Stimulated activated naive CD4-positive, alpha-beta T cell treated with Interleukin-2 at 50 U/mL for 16 hours (primary cell): ENCODE measurements at regions not wholly inside any gene's neighbourhood (a gene's known extent, or its start where the extent isn't known, plus 50 kb on each side); places are given as distances from the start of the nearest gene placed in this dataset.

Experiments
- DNase-seq: peaks from one replicate; lab custom pipeline; 2025; lab: John Stamatoyannopoulos, UW

DNA sequence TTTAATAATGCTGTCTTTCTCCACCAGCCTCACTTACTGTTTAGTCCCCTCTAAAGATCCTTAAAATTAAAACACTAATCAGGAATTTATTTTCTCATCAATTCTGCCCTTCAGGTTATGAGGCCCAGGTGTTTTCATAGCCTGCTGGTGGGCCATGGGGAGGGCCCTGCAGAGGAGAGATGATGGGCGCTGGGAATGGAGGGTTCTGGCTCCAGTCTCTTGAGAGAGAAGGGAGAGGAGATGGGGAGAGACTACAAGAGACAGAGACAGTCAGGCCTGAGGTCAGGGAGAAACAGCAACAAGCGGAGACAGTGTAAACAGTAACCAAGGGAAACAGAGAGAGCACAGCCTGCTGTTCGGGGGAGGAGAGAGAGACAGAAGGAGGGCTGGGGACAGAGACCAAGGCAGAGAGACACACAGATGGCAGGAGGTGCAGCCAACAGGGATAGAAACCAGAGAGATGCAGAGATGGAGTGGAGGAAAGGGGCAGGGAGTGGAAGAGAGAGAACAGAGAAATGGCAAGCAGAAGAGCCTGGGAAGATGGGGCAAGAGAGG, 187.3 kb upstream of the SYT13 start:
- DNase-seq, result no peak

- DNase-seq, result no peak
Observed at GRCh38 chr11:45472716-45473317, 186.7 kb upstream of the SYT13 start.

DNA sequence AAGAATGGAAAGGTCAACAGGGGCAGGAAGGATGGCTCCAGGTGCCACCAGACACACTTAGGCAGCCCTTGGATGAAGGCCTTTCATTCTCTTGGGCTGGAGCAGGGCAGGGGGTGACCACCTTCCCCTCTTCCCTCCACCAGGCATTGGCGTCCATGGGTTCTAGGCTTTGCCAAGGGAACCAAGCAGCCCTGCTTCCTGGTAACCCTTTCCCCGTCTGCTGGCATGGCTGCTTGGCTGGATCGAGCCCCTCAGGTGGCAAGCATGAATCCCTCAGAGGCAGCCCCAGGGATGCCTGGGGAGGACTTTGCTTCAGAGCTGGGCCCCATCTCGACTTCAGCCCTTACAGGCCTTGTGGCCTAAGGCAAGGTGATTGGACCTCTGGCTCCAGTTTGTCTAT, 185.1 kb upstream of the SYT13 start:
- no peak for DNase-seq

DNA sequence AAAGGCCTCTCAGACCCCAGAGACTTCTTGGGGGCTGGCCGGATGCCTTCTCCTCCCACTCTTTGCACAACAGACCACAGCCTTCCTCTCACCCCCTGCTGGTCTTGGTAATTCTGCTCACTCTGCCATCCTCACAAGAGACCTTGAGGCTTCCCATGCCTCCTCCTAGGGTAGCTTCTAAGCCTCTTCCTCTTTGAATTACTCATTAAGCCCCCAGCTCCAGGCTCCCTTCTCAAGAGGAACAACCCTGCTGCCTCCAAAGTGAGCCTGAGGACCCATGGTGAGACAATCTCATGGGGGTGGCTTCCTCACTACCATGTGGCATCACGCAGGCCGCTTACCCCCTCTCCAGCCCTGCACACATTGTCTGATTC, 184.6 kb upstream of the SYT13 start:
- no peak for DNase-seq

DNA sequence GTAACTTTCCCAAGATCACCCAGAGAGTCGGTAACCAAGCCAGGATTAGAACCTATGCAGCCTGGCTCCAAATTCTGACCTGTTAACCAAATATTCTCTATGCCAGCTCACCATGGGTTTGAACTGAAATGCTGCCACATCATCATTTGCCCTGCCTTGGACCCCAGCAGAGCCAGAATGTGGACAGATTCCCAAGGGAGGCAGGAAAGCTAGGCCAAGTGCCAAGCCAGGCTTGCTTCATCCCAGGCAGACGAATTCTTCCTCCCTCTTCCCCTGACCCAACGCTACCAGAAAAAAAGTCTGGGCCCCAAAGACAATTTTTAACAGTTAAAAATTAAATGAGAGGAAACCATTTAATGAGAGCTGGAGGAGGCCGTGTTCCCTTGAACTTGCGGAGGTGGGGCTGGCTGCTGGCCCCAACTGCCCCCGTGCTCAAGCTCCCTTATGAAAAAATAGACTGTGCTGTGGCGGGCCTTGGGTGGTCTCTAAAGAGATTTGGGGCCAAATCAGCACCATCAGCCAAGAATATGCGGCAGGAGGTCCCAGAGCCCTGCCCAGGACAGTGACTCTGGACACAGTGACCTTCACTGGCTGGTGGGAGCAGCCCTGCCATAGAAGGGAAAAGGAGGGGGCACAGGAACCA, 184.1 kb upstream of the SYT13 start:
- no peak for DNase-seq

DNA sequence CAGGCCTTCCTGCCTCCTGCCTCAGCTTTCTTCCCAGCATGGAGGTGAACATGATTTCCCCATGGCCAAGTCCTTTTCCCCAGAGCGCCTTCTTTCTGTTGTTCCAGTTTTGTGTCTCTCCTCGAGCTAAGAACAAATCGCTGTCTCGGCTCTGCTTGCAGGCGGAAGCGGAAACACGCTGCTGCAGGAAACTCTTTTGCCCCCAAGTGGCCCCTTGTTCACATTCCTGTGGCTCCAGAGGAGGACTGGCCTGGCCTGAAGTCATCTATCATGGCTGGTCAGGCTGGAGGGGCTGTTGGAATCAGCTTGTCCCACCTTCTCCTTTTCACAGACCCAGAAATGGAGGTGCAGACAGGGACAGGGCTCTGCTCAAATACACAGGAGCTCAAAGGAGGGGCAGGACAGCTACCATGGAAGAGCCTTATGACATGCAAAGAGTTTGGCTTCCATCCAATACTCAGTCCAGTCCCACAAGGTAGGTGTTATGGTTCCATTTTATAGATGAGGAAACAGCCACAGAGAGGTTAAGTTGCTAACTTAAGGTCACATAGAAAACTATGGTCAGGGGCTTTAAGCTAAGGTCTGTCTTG, 182.2 kb upstream of the SYT13 start:
- no peak for DNase-seq

DNA sequence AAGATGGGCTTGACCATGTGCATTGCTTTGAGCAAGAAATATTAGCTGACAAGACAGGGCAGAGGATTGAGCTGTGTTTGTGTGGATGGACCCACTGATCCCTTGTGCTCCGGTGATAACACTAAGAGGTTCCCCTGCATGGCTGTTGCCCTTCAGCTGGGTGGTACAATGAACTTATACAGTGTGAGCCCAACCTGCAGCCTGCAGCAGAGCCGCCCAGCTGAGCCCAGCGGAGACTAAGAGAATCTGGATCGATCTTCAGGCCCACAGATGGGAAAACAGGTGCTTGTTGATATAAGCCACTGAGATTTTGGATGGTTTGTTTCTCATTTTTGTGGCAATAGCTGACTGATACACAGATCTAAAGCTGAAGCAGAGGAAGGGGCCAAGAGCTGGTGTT, 177.4 kb upstream of the SYT13 start:
- DNase-seq, result no peak

DNA sequence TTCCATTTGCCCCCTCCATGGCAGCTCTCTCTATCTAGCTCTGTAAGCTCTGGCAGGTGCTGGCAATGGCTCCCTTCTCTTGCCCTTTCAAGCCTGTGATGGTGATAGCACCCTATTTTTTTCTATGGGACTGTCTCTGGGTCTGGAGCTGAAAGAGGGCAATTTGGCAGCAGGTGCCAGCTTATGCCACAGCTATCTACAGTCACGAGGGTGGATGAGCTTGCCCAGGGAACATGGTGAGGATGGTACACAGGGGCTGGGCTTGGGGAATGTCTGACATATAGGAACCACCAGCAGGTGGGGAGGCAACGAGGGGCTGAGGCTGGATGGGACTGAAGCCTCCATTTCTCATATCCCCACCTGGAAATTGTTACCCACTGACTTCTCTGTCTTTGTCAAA, 175.4 kb upstream of the SYT13 start:
- DNase-seq, result no peak

DNA sequence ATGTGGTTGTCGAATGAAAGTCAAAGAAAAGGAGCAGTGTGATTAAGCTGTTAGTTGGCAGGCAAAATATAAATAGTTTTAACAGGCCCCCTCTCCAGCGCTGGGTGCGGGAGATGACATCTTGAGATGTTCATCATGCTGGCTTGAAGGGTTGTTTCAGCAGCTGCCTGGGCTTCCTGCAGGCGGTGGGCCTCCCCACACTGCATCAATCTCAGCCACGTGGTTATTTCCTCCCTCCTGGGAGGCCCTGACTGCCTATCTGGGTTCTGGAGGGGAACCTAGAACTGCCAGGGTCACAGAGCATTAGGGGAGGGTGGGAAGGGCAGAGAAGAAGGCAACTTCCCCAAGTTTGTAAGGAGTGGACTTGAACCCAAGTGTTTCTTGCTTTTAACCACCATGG, 173.3 kb upstream of the SYT13 start:
- DNase-seq, result no peak

DNA sequence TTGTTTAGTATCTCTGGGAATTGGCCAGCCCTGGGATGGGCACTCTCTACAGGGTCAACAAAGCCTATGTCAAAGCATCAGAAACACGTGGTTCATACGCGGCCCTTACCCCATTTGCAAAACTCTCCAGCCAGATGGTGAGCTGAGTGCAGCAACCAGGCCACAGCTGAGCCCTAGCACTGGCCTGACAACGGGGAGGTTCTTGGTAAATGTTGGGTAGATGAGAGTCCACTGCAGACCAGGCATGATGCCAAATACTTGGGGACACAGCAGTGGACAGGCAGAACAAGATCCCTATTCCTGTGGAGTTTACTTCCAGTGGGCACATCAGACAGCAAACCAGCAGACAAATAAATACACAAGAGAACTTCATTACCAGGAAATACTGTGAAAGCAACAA, 172.1 kb upstream of the SYT13 start:
- DNase-seq, result no peak

GRCh38 chr11:45457649-45458048, 171.5 kb upstream of the SYT13 start:
- no peak for DNase-seq

GRCh38 chr11:45456686-45457085, 170.5 kb upstream of the SYT13 start:
- no peak for DNase-seq

DNA sequence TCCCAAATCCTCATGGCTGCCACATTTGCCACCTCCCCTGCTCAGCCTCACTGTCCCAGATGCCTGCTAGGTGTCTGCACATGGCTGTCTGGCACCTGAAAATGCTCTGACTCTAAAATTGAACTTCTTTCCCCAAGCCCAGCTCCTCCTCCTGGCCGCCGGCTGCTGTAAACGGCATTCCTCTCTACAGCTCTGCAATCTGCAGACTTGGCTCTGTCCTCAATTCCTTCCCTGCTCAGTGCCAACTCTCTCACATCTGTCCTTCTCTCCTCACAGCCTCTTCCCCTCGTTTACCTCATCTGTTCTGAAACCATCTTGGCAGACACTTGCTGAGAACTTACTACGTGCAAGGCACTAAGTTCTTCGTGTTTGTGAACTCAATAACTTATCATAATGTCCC, 169.4 kb upstream of the SYT13 start:
- no peak for DNase-seq

DNA sequence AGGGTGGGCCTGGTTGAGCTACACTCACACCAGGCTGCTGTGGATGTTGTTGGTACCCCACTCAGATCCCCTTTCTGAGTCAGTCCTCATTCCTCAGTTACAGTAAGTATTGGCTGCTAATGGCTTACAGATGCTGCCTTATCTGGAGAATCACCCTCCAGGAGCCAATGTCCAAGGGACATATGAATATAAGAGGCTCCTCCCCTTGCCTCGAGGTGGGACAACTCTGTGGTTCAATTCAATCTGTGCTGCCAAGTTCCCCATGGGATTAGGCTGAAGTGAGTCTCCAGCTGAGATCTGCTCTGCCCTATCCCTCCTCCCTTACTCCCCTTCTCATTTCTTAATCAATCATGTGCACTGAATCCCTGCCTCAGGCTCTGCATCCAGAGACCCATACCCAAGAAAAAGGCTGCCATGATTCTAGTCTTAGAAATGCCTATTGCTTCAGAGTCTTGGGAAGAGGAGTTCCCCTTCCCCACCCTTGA, 168.8 kb upstream of the SYT13 start:
- no peak for DNase-seq

DNA sequence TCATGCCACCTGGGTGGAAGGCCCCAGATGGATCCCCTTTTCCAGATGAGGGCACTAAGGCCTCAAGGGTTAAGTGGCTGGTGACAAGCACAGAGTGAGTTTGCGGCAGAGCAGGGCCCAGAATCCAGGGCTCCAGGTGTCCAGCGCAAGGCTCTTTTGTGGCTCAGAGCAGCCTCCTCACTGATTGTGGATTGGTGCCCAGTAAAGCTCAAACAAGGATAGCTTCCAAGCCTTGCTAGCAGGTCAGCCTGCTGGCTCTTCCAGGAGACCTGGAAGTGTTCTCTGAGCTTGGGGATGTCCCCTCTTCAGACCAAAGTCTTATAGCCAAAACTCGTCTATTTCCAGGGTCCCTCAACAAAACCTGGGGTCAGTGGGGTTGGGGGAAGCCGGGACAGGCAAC, 167.6 kb upstream of the SYT13 start:
- DNase-seq, result no peak

DNA sequence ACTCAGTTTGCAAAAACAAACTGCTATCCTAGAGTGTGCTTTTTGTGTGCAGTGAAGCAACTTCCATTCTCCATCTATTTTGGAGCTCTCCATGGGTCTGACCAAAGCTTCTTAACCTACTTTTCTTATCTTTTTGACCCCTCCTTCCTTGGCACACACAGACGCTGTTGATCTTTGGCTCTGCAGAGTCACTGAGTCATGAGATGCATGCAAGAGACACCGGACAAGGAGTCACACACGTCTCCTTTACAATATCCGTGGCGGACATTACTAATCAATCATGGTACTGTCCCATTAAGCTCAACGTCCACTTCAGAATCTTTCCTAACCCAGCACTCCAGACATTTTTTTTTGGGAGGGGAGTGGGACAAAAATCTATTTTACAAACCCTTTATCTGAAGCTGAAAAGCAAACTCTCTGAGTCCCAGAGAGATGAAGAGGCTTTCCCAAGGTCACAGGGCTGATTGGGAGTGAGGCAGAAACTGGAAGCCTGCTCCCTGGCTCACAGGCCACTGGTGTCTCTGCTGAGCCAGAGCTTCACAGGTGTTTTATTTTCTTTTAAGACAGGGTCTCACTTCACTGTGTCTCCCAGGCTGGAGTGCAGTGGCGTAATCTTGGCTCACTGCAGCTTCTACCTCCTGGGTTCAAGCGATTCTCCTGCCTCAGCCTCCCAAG, 165.8 kb upstream of the SYT13 start:
- DNase-seq, result no peak

DNA sequence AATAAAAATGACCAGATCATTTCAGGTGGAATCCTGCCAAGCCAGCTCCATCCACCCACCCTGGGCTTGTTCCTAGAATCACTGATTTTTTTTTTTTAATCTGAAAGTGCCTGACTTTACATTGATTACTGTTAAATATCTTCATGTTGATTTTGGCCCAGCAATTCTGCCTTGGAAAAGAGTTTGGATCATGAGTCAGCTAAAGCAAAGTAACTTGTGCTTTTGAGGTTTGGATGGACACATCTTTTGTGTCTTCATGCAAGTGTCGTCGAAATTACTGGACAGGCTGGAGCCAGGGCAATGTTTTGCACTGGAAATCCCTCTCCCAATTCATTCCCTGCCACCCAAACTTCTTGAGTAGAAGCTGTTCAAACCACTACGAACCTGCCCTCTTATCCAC, 164.0 kb upstream of the SYT13 start:
- no peak for DNase-seq

GRCh38 chr11:45449036-45449601, 163.0 kb upstream of the SYT13 start:
- no peak for DNase-seq

- no peak for DNase-seq
Observed at GRCh38 chr11:45448561-45448960, 162.4 kb upstream of the SYT13 start.

DNA sequence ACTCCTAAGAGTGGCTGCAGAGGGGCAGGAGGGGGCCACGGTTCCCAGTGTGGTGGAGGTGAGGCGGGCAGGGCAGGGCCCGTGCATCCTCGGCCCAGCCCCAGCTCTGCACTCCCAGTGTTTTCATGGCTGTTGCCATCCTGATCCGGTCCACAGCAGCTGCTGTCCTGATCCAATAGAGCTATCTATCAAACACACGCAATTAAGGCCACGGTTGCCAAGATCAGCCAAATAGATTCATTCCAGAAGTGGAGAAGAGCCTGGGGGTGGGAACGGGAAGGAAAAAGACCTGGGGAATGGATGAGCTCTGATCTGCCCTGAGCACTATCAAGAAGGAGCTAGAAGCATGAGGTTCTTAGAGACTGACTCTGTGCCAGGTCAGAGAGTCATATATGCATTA, 160.9 kb upstream of the SYT13 start:
- no peak for DNase-seq

- no peak for DNase-seq
Observed at GRCh38 chr11:45446434-45446833, 160.3 kb upstream of the SYT13 start.

DNA sequence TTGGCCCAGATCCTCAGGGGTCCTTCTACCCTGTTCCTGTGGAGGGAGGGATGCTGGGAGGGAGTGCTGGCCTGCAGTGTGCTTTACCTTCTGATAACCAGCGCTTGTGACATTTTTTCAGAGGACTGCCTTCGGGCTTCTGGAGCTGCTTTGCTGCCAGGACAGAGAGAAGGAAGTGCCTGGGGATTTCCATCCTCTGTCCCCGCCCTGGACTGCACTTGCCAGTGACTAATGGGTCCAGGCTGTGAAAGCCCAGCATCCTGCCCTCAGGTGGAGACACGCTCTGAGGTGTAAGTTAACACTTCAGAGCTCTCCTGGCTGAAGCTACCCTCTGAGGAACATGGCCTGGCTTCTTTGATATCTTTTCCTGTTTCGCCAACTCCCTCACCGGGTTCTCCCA, 158.7 kb upstream of the SYT13 start:
- no peak for DNase-seq

DNA sequence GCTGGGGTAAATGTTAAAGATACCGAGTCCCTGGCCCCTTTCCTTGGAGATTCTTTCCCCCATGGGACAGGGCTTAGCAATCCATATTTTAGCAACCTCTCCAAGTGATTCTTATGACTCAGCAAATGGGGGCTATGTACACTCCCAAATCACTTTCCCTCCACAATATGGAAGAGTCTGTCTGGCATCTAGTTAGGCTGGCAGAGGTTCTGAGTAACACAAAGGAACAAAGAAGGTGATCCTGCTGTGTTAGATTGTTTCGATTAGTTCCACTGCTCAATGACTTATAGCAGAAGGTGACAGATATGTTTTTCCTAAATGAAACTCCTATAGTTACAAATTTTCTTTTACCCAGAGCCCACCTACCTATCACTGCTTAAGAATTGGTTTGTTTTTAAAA, 154.0 kb upstream of the SYT13 start:
- no peak for DNase-seq
